Cardiac fibroblast (primary cell): ENCODE measurements at regions not wholly inside any gene's neighbourhood (a gene's known extent, or its start where the extent isn't known, plus 50 kb on each side); places are given as distances from the start of the nearest gene placed in this dataset.
A peak's percentile ranks its signal among the peaks of the same experiment; 100 is the strongest.

ENCODE experiments used
- DNase-seq, 2 donors: peaks; one replicate each; pipeline versions ENCODE4 v3.0.0 to v3.0.0-alpha.2; 2010; ENCODE audit warnings: low read depth in 2 of 2
- H3K4me3 ChIP-seq, 2 donors: replicated peaks in 1 of 2; 1 replicate in 1 of 2; 2 replicates in 1 of 2; pipeline ENCODE4 v1.5.1; 2011; ENCODE audit warnings: low read depth in 2 of 2, low read length in 2 of 2, mild to moderate bottlenecking in 2 of 2, moderate library complexity in 1 of 2
- CTCF ChIP-seq: IDR thresholded peaks from one replicate; pipeline ENCODE4 v1.5.1; 2011; ENCODE audit warnings: low read depth, mild to moderate bottlenecking, low read length, inconsistent platforms

GRCh38 chr11:82004537-82005213 is 729.0 kb downstream of the FAM181B start:
- no peak for TF ChIP-seq CTCF
- H3K4me3 ChIP-seq, result no peak overlapping the region
- DNase-seq, result no peak

- no peak for TF ChIP-seq CTCF
- DNase-seq, result peak; percentile 0 to 39
- no peak overlapping the region for H3K4me3 ChIP-seq
Measured at GRCh38 chr11:82003671-82004515, 729.8 kb downstream of the FAM181B start.

GRCh38 chr11:82003024-82003423 is 730.6 kb downstream of the FAM181B start:
- DNase-seq, result no peak
- TF ChIP-seq CTCF, result no peak
- H3K4me3 ChIP-seq, result no peak overlapping the region

GRCh38 chr11:81995889-81996288 is 737.8 kb downstream of the FAM181B start:
- H3K4me3 ChIP-seq, result no peak overlapping the region
- no peak for TF ChIP-seq CTCF
- DNase-seq, result no peak

DNA sequence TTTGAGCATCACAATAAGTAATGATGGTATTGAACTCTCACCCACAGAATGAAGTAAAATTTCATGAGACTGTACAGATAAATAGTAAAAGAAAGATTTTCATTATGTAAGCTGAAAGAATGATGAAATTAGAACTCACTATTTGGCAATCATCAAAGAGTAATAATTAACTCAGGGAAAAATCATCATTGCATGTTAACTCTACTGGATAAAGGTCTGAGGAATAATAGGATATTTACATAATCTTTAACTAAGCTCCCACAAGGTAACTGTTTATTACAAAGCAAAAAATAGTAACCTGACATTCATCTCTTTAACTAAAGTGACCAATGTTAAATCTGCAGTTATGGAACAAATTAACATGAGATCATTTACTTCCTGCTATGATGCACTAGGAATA is 739.9 kb downstream of the FAM181B start:
- H3K4me3 ChIP-seq, result no peak overlapping the region
- no peak for TF ChIP-seq CTCF
- DNase-seq, result no peak

GRCh38 chr11:81990659-81991443 is 742.8 kb downstream of the FAM181B start:
- no peak overlapping the region for H3K4me3 ChIP-seq
- TF ChIP-seq CTCF, result no peak
- no peak for DNase-seq
